A549 (cell line): ENCODE measurements at regions not wholly inside any gene's neighbourhood (a gene's known extent, or its start where the extent isn't known, plus 50 kb on each side); places are given as distances from the start of the nearest gene placed in this dataset.

Source experiments
- ATAC-seq, 2 experiments: fragments of 200-7000 bp in 1 of 2; fragments of >200 bp in 1 of 2; cut with Nextera tagmentation in 1 of 2; cut with Tn5 transposase in 1 of 2; 3 replicates each; pipeline versions ENCODE4 v1.8.0 to v1.9.1; 2018 to 2020; ENCODE audit warnings: mild to moderate bottlenecking in 1 of 2, moderate library complexity in 1 of 2
- CTCF ChIA-PET: fragments of 300-600 bp; sonication (Branson Sonifier 250); formaldehyde crosslinking; extraction: SDS; loops from one replicate; lab custom pipeline; 2021; ENCODE audit warnings: antibody characterized with exemption, inconsistent platforms; lab: Yijun Ruan, JAX
- POLR2A ChIA-PET: fragments of 350-600 bp; formaldehyde crosslinking; extraction: SDS; loops from one replicate; lab custom pipeline; 2021; ENCODE audit warnings: antibody characterized with exemption, inconsistent platforms; lab: Yijun Ruan, JAX
- DNase-seq, 2 experiments: peaks; one replicate each; pipeline versions ENCODE4 v3.0.0 to v3.0.0-alpha.2; 2011 to 2016; ENCODE audit warnings: low read depth in 1 of 2, low spot score in 1 of 2
- FAIRE-seq: peaks from 2 replicates; lab custom pipeline; 2011; peaks lifted over from hg19 to GRCh38; lab: Jason Lieb, UNC
- H3K27ac ChIP-seq, 2 experiments: fragments of >200 bp; sonication (Bioruptor Twin); formaldehyde crosslinking; 3 replicates each; pipeline ENCODE4 v1.5.1; 2016 to 2017
- H3K4me1 ChIP-seq: fragments of >200 bp; sonication (Bioruptor Twin); formaldehyde crosslinking; 3 replicates; pipeline ENCODE4 v1.6.1; 2016
- H3K4me2 ChIP-seq: fragments of >200 bp; sonication (Bioruptor Twin); formaldehyde crosslinking; 3 replicates; pipeline ENCODE4 v1.6.1; 2016
- H3K4me3 ChIP-seq: fragments of >200 bp; sonication (Bioruptor Twin); formaldehyde crosslinking; 3 replicates; pipeline ENCODE4 v1.5.1; 2016
- H3K9me3 ChIP-seq: fragments of >200 bp; sonication (Bioruptor Twin); formaldehyde crosslinking; 3 replicates; pipeline ENCODE4 v1.6.1; 2016
- ATOH8 ChIP-seq: fragments of 250-450 bp; sonication (Bioruptor Pico); IDR thresholded peaks from 2 replicates; pipeline ENCODE4 v1.5.0; 2020; ENCODE audit warnings: low read depth, mild to moderate bottlenecking, moderate library complexity
- CBX8 ChIP-seq: fragments of 200-600 bp; sonication (generic); IDR thresholded peaks from 2 replicates; pipeline ENCODE4 v1.6.1; 2016
- CTCF ChIP-seq: fragments of >200 bp; sonication (Bioruptor Twin); formaldehyde crosslinking; IDR thresholded peaks from 3 replicates; pipeline ENCODE4 v1.5.1; 2016
- EHF ChIP-seq: fragments of 250-450 bp; sonication (Bioruptor Pico); IDR thresholded peaks from 2 replicates; pipeline ENCODE4 v1.5.0; 2020; ENCODE audit warnings: mild to moderate bottlenecking
- EHMT2 ChIP-seq: fragments of 200-600 bp; sonication (generic); IDR thresholded peaks from 2 replicates; pipeline ENCODE4 v1.6.1; 2016; ENCODE audit warnings: antibody characterized with exemption, low read depth, mild to moderate bottlenecking, moderate library complexity
- EP300 ChIP-seq, 2 experiments: fragments of >200 bp; sonication (Bioruptor Twin); formaldehyde crosslinking; IDR thresholded peaks; 2 replicates in 1 of 2; 3 replicates in 1 of 2; pipeline ENCODE4 v1.6.1; 2016 to 2017
- ESRRA ChIP-seq: fragments of 150-350 bp; IDR thresholded peaks from 2 replicates; pipeline ENCODE4 v1.6.1; 2014; ENCODE audit warnings: mild to moderate bottlenecking, low read length, borderline replicate concordance
- GATA3 ChIP-seq: IDR thresholded peaks from 2 replicates; pipeline ENCODE4 v1.6.1; 2012; ENCODE audit warnings: borderline replicate concordance
- HES2 ChIP-seq: fragments of >200 bp; sonication (Bioruptor Twin); formaldehyde crosslinking; IDR thresholded peaks from 2 replicates; pipeline ENCODE4 v1.6.1; 2016
- HEYL ChIP-seq: fragments of 250-450 bp; sonication (Bioruptor Pico); IDR thresholded peaks from 2 replicates; pipeline ENCODE4 v1.8.0; 2021; ENCODE audit warnings: mild to moderate bottlenecking, moderate library complexity
- HMGXB4 ChIP-seq: fragments of 250-450 bp; sonication (Bioruptor Pico); IDR thresholded peaks from 2 replicates; pipeline ENCODE4 v1.5.0; 2021; ENCODE audit warnings: mild to moderate bottlenecking, moderate library complexity, borderline replicate concordance
- HOXB13 ChIP-seq: fragments of 250-450 bp; sonication (Bioruptor Pico); IDR thresholded peaks from 2 replicates; pipeline ENCODE4 v1.5.0; 2020; ENCODE audit warnings: low read depth, mild to moderate bottlenecking, moderate library complexity
- HOXB5 ChIP-seq: fragments of 250-450 bp; sonication (Bioruptor Pico); IDR thresholded peaks from 2 replicates; pipeline ENCODE4 v1.5.0; 2020; ENCODE audit warnings: mild to moderate bottlenecking, moderate library complexity
- JUN ChIP-seq, 2 experiments: fragments of >200 bp; sonication (Bioruptor Twin); formaldehyde crosslinking; IDR thresholded peaks; 2 replicates in 1 of 2; 3 replicates in 1 of 2; pipeline ENCODE4 v1.6.1; 2016 to 2017
- JUNB ChIP-seq: fragments of >200 bp; sonication (Bioruptor Twin); formaldehyde crosslinking; IDR thresholded peaks from 2 replicates; pipeline ENCODE4 v1.6.1; 2016
- KDM1A ChIP-seq: fragments of 200-600 bp; sonication (generic); IDR thresholded peaks from 2 replicates; pipeline ENCODE4 v1.6.1; 2016; ENCODE audit warnings: low read depth, mild to moderate bottlenecking
- MAFK ChIP-seq: fragments of 450-650 bp; IDR thresholded peaks from 2 replicates; pipeline ENCODE4 v1.6.1; 2014; ENCODE audit not compliant: partially characterized antibody
- MAZ ChIP-seq: fragments of 150-350 bp; IDR thresholded peaks from 2 replicates; pipeline ENCODE4 v1.6.1; 2014; ENCODE audit warnings: antibody characterized with exemption, low read depth, low read length, borderline replicate concordance
- NFE2L2 ChIP-seq: fragments of 150-350 bp; conservative IDR thresholded peaks from 2 replicates; pipeline ENCODE4 v1.6.1; 2014; ENCODE audit warnings: low read length
- NPAS2 ChIP-seq: fragments of 250-450 bp; sonication (Bioruptor Pico); IDR thresholded peaks from 2 replicates; pipeline ENCODE4 v1.8.0; 2022; ENCODE audit warnings: mild to moderate bottlenecking, moderate library complexity, borderline replicate concordance
- PBX3 ChIP-seq: IDR thresholded peaks from 2 replicates; pipeline ENCODE4 v1.6.1; 2012
- PHF8 ChIP-seq: fragments of 200-600 bp; sonication (generic); IDR thresholded peaks from 2 replicates; pipeline ENCODE4 v1.6.1; 2016; ENCODE audit warnings: low read depth, mild to moderate bottlenecking, antibody characterized with exemption, moderate library complexity, borderline replicate concordance
- RCOR1 ChIP-seq: fragments of 150-350 bp; IDR thresholded peaks from 2 replicates; pipeline ENCODE4 v1.6.1; 2014; ENCODE audit warnings: antibody characterized with exemption, low read length, low read depth
- RFX5 ChIP-seq: fragments of 450-650 bp; IDR thresholded peaks from 2 replicates; pipeline ENCODE4 v1.7.1; 2014; ENCODE audit warnings: antibody characterized with exemption, mild to moderate bottlenecking, moderate library complexity
- SREBF2 ChIP-seq: fragments of 450-650 bp; IDR thresholded peaks from 2 replicates; pipeline ENCODE4 v1.6.1; 2014; ENCODE audit warnings: mild to moderate bottlenecking, moderate library complexity
- TFCP2L1 ChIP-seq: fragments of 250-450 bp; sonication (Bioruptor Pico); IDR thresholded peaks from 2 replicates; pipeline ENCODE4 v1.5.0; 2021; ENCODE audit warnings: mild to moderate bottlenecking
- USF2 ChIP-seq: fragments of 450-650 bp; IDR thresholded peaks from 2 replicates; pipeline ENCODE4 v1.6.1; 2014; ENCODE audit warnings: antibody characterized with exemption
- ZFP36 ChIP-seq: fragments of 450-650 bp; IDR thresholded peaks from 2 replicates; pipeline ENCODE4 v1.6.1; 2014; ENCODE audit warnings: borderline replicate concordance; ENCODE audit not compliant: partially characterized antibody
- ZSCAN20 ChIP-seq: fragments of 250-450 bp; sonication (Bioruptor Pico); IDR thresholded peaks from 2 replicates; pipeline ENCODE4 v1.8.0; 2022; ENCODE audit warnings: mild to moderate bottlenecking, moderate library complexity
- WGBS: methylation state at CpG from one replicate; pipeline ENCODE4 v1.1.6; 2017; ENCODE audit errors: missing lambda C conversion rate; 5-methylcytosine and 5-hydroxymethylcytosine counted together

- POLR2A ChIA-PET: no interaction called here
- Histone ChIP-seq H3K27ac (no peak overlapping the region), H3K4me2 (no peak overlapping the region), H3K9me3 (no peaks in the 10 kb centered on the region), H3K4me1 (no peaks in the 10 kb centered on the region), H3K4me3 (no peak overlapping the region)
- FAIRE-seq (no peak), ATAC-seq (no peak), DNase-seq (no peak)
- WGBS: 58% methylated on average over 9 of the region's 9 CpGs
- TF ChIP-seq EHF (CRISPR knock-in tag) (no peak), NFE2L2 (no peak), USF2 (no peak), RCOR1 (no peak), ZFP36 (no peak), JUN (IDR thresholded peaks at IDR 0.05) (no peak), JUNB (no peak), ATOH8 (CRISPR knock-in tag) (no peak), KDM1A (no peak), RFX5 (no peak), TFCP2L1 (CRISPR knock-in tag) (no peak), HOXB13 (CRISPR knock-in tag) (no peak), EHMT2 (no peak), ESRRA (no peak), SREBF2 (no peak), HMGXB4 (CRISPR knock-in tag) (no peak), HES2 (no peak), MAZ (no peak)
- CTCF ChIA-PET: interaction anchor here (2.3 kb wide), 1 partner anchor 56 kb away, joined by 6 read pairs; no protein-coding TSS in a partner anchor
Measured at GRCh38 chr9:89659473-89659872, 54.7 kb downstream of the GADD45G start.

GRCh38 chr9:89659891-89660685, 55.3 kb downstream of the GADD45G start:
- ATAC-seq (no peak), DNase-seq (no peak), FAIRE-seq (no peak)
- TF ChIP-seq MAFK: no peak
- no peak for TF ChIP-seq NPAS2 (CRISPR knock-in tag)
- TF ChIP-seq ZSCAN20 (CRISPR knock-in tag): no peak
- no peak for TF ChIP-seq PBX3
- TF ChIP-seq HOXB5 (CRISPR knock-in tag): no peak
- no peak for TF ChIP-seq CBX8
- no peak for TF ChIP-seq CTCF
- no peak for TF ChIP-seq GATA3
- TF ChIP-seq MAZ: no peak
- no peak for TF ChIP-seq HES2
- TF ChIP-seq PHF8: no peak
- TF ChIP-seq HEYL (CRISPR knock-in tag): no peak
- no peak for TF ChIP-seq EP300 (IDR thresholded peaks at IDR 0.05)
- TF ChIP-seq RCOR1: no peak
- no peak overlapping the region for H3K4me2 ChIP-seq
- H3K4me3 ChIP-seq: no peak overlapping the region
- H3K27ac ChIP-seq: no peak overlapping the region
- no peaks in the 10 kb centered on the region for H3K4me1 ChIP-seq
- no peaks in the 10 kb centered on the region for H3K9me3 ChIP-seq
- ChIA-PET CTCF (interaction anchor here (1.0 to 2.3 kb wide), 4 partner anchors 9 to 439 kb away, joined by 3 to 6 read pairs (median 4); no protein-coding TSS in a partner anchor), POLR2A (no interaction called here)
- 63% methylated on average over 3 of the region's 6 CpGs for WGBS
